ENCODE measurements at regions not wholly inside any gene's neighbourhood (a gene's known extent, or its start where the extent isn't known, plus 50 kb on each side); places are given as distances from the start of the nearest gene placed in this dataset.

- DNase-seq (ENCODE audit: low read depth) (no peak), FAIRE-seq (no peak)
- Histone ChIP-seq H3K27me3 (ENCODE audit: control insufficient read depth, insufficient read depth, low read length) (peaks cover 2% of the 10 kb centered on the region), H3K36me3 (ENCODE audit: control insufficient read depth, insufficient read depth, low read length) (no peaks in the 10 kb centered on the region), H3K4me3 (ENCODE audit: low read depth, low read length) (no peak overlapping the region)
- TF ChIP-seq CTCF (IDR thresholded peaks at IDR 0.05; ENCODE audit: insufficient read depth, low read length, severe bottlenecking): no peak
Measured at GRCh38 chr16:66293207-66293735, 73.2 kb upstream of the CDH5 start.

- FAIRE-seq (no peak), DNase-seq (ENCODE audit: low read depth) (no peak)
- no peaks in the 10 kb centered on the region for H3K36me3 ChIP-seq (ENCODE audit: control insufficient read depth, insufficient read depth, low read length)
- H3K27me3 ChIP-seq (ENCODE audit: control insufficient read depth, insufficient read depth, low read length): peaks cover 2% of the 10 kb centered on the region
- H3K4me3 ChIP-seq (ENCODE audit: low read depth, low read length): no peak overlapping the region
- TF ChIP-seq CTCF (IDR thresholded peaks at IDR 0.05; ENCODE audit: insufficient read depth, low read length, severe bottlenecking): no peak
Measured at GRCh38 chr16:66292241-66292935, 74.1 kb upstream of the CDH5 start.

- peak; percentile 42 for DNase-seq (ENCODE audit: low read depth)
- TF ChIP-seq CTCF (IDR thresholded peaks at IDR 0.05; ENCODE audit: insufficient read depth, low read length, severe bottlenecking): no peak
- Histone ChIP-seq H3K27me3 (ENCODE audit: control insufficient read depth, insufficient read depth, low read length) (peaks cover 2% of the 10 kb centered on the region), H3K4me3 (ENCODE audit: low read depth, low read length) (no peak overlapping the region), H3K36me3 (ENCODE audit: control insufficient read depth, insufficient read depth, low read length) (no peaks in the 10 kb centered on the region)
- no peak for FAIRE-seq
Measured at GRCh38 chr16:66291833-66292232, 74.7 kb upstream of the CDH5 start.

- DNase-seq (ENCODE audit: low read depth) (no peak), FAIRE-seq (no peak)
- Histone ChIP-seq H3K4me3 (ENCODE audit: low read depth, low read length) (no peak overlapping the region), H3K27me3 (ENCODE audit: control insufficient read depth, insufficient read depth, low read length) (peaks cover 2% of the 10 kb centered on the region), H3K36me3 (ENCODE audit: control insufficient read depth, insufficient read depth, low read length) (no peaks in the 10 kb centered on the region)
- no peak for TF ChIP-seq CTCF (IDR thresholded peaks at IDR 0.05; ENCODE audit: insufficient read depth, low read length, severe bottlenecking)
Measured at GRCh38 chr16:66290431-66290830, 76.1 kb upstream of the CDH5 start.

DNA sequence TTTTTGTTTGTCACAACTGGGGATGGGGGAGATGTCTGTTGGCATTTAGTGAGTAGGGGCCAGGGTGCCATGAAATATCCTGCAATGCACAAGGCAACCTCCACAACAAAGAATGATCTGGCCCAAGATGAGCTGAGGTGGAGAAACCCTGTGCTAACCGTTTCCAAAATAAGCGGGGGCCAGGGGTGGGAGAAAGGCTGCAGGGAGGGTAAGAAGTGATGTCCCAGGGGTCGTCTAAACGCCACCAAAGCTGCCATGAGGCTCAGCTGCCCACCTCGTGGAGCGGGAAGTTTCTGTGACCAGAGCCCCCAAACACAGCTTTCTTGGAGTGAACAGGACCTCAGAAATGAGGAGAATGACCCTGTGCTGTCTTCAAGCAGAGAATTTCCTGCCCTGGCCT lies 76.5 kb upstream of the CDH5 start:
- Histone ChIP-seq H3K4me3 (ENCODE audit: low read depth, low read length) (no peak overlapping the region), H3K27me3 (ENCODE audit: control insufficient read depth, insufficient read depth, low read length) (peaks cover 2% of the 10 kb centered on the region), H3K36me3 (ENCODE audit: control insufficient read depth, insufficient read depth, low read length) (no peaks in the 10 kb centered on the region)
- FAIRE-seq (no peak), DNase-seq (ENCODE audit: low read depth) (no peak)
- no peak for TF ChIP-seq CTCF (IDR thresholded peaks at IDR 0.05; ENCODE audit: insufficient read depth, low read length, severe bottlenecking)

Data from bronchial epithelial cell (primary cell).